ENCODE measurements at regions not wholly inside any gene's neighbourhood (a gene's known extent, or its start where the extent isn't known, plus 50 kb on each side); places are given as distances from the start of the nearest gene placed in this dataset.
"Not testable (repeated sequence)": the region's sequence is repeated elsewhere in the genome, so short reads cannot be mapped to it uniquely, and the experiment has no call there.

DNA sequence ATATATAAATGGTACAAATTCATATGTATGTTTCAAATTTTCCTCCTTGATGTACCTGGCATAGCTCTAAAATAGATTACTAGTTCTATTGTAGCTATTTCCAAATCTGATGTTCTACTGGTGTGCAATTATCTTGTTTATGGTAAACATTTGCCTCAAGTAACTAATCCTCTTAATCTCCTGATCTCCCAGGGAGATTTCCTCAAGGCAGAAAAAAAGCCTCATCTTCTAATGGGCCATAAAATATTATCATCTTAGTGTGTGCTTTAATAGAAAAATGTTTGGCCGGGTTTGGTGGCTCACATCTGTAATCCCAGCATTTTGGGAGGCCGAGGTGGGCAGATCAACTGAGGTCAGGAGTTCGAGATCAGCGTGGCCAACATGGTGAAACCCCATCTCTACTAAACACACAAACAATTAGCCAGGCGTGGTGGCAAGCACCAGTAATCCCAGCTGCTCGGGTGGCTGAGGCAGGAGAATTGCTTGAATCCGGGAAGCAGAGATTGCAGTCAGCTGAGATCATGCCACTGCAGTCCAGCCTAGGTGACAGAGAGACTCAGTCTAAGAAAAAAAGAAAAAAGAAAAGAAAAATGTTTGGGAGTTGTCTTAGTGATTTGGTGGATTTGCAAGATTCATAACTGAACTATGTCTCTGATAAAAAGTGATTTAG is 498.9 kb upstream of the SLITRK5 start:
- peaks cover 11% of the 10 kb centered on the region for H3K9me3 ChIP-seq (ENCODE audit: control insufficient read depth, low read length)

DNA sequence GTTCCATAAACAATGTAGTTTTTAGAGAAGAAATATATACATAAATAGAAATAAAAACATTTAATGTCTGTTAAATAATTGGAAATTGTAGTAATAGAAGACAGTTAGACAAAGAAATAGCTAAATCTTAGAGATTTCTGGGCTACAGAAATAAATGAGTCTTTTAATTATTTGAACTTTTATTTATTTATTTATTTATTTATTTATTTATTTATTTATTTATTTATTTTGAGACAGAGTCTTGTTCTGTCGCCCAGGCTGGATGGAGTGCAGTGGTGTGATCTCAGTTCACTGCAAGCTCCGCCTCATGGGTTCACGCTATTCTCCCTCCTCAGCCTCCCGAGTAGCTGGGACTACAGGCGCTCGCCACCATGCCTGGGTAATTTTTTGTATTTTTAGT is 486.0 kb upstream of the SLITRK5 start:
- not testable (repeated sequence) for DNase-seq; H3K9me3 ChIP-seq (ENCODE audit: control insufficient read depth, low read length); H3K27me3 ChIP-seq (ENCODE audit: control insufficient read depth, insufficient read depth, low read length, poor library complexity, severe bottlenecking); H3K9me3 Mint-ChIP-seq; H3K4me3 ChIP-seq (ENCODE audit: low read length); H3K9ac ChIP-seq (ENCODE audit: extremely low read depth, low read length, poor library complexity, severe bottlenecking); H3K27ac ChIP-seq (ENCODE audit: low read depth, low read length); H3K4me3 Mint-ChIP-seq; H3K27me3 Mint-ChIP-seq (ENCODE audit: insufficient read depth); H3K4me1 ChIP-seq (ENCODE audit: control insufficient read depth, insufficient read depth, low read length); H3K27ac Mint-ChIP-seq; H3K36me3 ChIP-seq (ENCODE audit: control insufficient read depth, insufficient read depth, low read length); H3K4me1 Mint-ChIP-seq
- 98 to 100% methylated on average over 1 to 6 of the region's 6 CpGs for WGBS, 2 experiments (ENCODE audit: insufficient coverage in 1 of 2, insufficient read length in 1 of 2)
- peaks cover 13% of the 10 kb centered on the region for H3K36me3 Mint-ChIP-seq (ENCODE audit: low read depth)

More for the DNA sequence above, 498.9 kb upstream of the SLITRK5 start:
- no peaks in the 10 kb centered on the region for H3K27me3 ChIP-seq (ENCODE audit: control insufficient read depth, insufficient read depth, low read length, poor library complexity, severe bottlenecking)
- H3K4me3 ChIP-seq (ENCODE audit: low read length): no peak overlapping the region
- no peak overlapping the region for H3K27ac ChIP-seq (ENCODE audit: low read depth, low read length)
- no peaks in the 10 kb centered on the region for H3K4me1 ChIP-seq (ENCODE audit: control insufficient read depth, insufficient read depth, low read length)
- Mint-ChIP-seq H3K9me3 (peaks cover 2% of the 10 kb centered on the region), H3K36me3 (ENCODE audit: low read depth) (no peaks in the 10 kb centered on the region), H3K27me3 (ENCODE audit: insufficient read depth) (no peaks in the 10 kb centered on the region), H3K27ac (peak overlapping the region; percentile 58), H3K4me1 (peaks cover 11% of the 10 kb centered on the region), H3K4me3 (no peak overlapping the region)
- 84 to 95% methylated on average over 4 to 6 of the region's 7 CpGs for WGBS, 2 experiments (ENCODE audit: insufficient coverage in 1 of 2, insufficient read length in 1 of 2)
- TF ChIP-seq, protein P1, sequence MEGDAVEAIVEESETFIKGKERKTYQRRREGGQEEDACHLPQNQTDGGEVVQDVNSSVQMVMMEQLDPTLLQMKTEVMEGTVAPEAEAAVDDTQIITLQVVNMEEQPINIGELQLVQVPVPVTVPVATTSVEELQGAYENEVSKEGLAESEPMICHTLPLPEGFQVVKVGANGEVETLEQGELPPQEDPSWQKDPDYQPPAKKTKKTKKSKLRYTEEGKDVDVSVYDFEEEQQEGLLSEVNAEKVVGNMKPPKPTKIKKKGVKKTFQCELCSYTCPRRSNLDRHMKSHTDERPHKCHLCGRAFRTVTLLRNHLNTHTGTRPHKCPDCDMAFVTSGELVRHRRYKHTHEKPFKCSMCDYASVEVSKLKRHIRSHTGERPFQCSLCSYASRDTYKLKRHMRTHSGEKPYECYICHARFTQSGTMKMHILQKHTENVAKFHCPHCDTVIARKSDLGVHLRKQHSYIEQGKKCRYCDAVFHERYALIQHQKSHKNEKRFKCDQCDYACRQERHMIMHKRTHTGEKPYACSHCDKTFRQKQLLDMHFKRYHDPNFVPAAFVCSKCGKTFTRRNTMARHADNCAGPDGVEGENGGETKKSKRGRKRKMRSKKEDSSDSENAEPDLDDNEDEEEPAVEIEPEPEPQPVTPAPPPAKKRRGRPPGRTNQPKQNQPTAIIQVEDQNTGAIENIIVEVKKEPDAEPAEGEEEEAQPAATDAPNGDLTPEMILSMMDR (conservative IDR thresholded peaks at IDR 0.05): no peak
- H3K36me3 ChIP-seq (ENCODE audit: control insufficient read depth, insufficient read depth, low read length): no peaks in the 10 kb centered on the region
- DNase-seq: peak; percentile 53
- H3K9ac ChIP-seq (ENCODE audit: extremely low read depth, low read length, poor library complexity, severe bottlenecking): no peak overlapping the region

DNA sequence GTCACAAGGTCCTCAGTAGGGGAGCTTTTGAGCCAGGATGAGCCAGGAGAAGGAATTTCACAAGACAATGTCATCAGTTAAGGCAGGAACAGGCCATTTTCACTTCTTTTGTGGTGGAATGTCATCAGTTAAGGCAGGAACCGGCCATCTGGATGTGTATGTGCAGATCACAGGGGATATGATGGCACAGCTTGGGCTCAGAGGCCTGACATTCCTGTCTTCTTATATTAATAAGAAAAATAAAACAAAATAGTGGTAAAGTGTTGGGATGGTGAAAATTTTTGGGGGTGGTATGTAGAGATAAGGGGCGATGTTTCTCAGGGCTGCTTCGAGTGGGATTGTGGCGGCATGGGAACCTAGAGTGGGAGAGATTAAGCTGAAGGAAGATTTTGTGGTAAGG is 484.5 kb upstream of the SLITRK5 start:
- H3K9me3 Mint-ChIP-seq; H3K27ac Mint-ChIP-seq; H3K4me1 Mint-ChIP-seq; H3K9me3 ChIP-seq (ENCODE audit: control insufficient read depth, low read length); H3K27me3 ChIP-seq (ENCODE audit: control insufficient read depth, insufficient read depth, low read length, poor library complexity, severe bottlenecking); H3K4me1 ChIP-seq (ENCODE audit: control insufficient read depth, insufficient read depth, low read length); H3K27ac ChIP-seq (ENCODE audit: low read depth, low read length); H3K4me3 Mint-ChIP-seq; H3K36me3 ChIP-seq (ENCODE audit: control insufficient read depth, insufficient read depth, low read length); H3K9ac ChIP-seq (ENCODE audit: extremely low read depth, low read length, poor library complexity, severe bottlenecking); H3K4me3 ChIP-seq (ENCODE audit: low read length); H3K27me3 Mint-ChIP-seq (ENCODE audit: insufficient read depth): not testable (repeated sequence)
- peaks cover 27% of the 10 kb centered on the region for H3K36me3 Mint-ChIP-seq (ENCODE audit: low read depth)
- WGBS, 2 experiments (ENCODE audit: insufficient coverage in 1 of 2, insufficient read length in 1 of 2): 47 to 55% methylated on average over 2 to 3 of the region's 4 CpGs
- DNase-seq: peak; percentile 60

DNA sequence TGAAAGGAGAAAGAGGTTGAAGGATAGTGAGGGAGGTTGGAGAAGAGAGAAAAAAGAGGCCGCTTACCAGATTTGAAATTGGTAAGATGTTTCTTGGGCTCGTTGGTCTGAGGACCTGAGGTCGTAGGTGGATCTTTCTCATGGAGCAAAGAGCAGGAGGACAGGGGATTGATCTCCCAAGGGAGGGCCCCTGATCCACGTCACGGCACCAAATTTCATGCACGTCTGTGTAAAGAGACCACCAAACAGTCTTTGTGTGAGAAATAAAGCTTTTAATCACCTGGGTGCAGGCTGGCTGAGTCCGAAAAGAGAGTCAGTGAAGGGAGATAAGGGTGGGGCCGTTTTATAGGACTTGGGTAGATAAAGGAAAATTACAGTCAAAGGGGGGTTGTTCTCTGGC is 479.7 kb upstream of the SLITRK5 start:
- H3K4me1 Mint-ChIP-seq; H3K27ac ChIP-seq (ENCODE audit: low read depth, low read length); H3K4me3 Mint-ChIP-seq; H3K27me3 Mint-ChIP-seq (ENCODE audit: insufficient read depth); H3K27me3 ChIP-seq (ENCODE audit: control insufficient read depth, insufficient read depth, low read length, poor library complexity, severe bottlenecking); H3K4me1 ChIP-seq (ENCODE audit: control insufficient read depth, insufficient read depth, low read length); DNase-seq: not testable (repeated sequence)
- Histone ChIP-seq H3K9ac (ENCODE audit: extremely low read depth, low read length, poor library complexity, severe bottlenecking) (peak overlapping the region; percentile 75), H3K36me3 (ENCODE audit: control insufficient read depth, insufficient read depth, low read length) (peaks cover 19% of the 10 kb centered on the region), H3K9me3 (ENCODE audit: control insufficient read depth, low read length) (peaks cover 28% of the 10 kb centered on the region), H3K4me3 (ENCODE audit: low read length) (peak overlapping the region; percentile 80)
- 35 to 71% methylated on average over 3 to 6 of the region's 8 CpGs for WGBS, 2 experiments (ENCODE audit: insufficient coverage in 1 of 2, insufficient read length in 1 of 2)
- peaks cover 37% of the 10 kb centered on the region for H3K36me3 Mint-ChIP-seq (ENCODE audit: low read depth)
- peaks cover 22% of the 10 kb centered on the region for H3K9me3 Mint-ChIP-seq
- peak overlapping the region; percentile 94 for H3K27ac Mint-ChIP-seq

All from endodermal cell (in vitro differentiated cells).